Fibroblast of mammary gland (primary cell): ENCODE measurements at regions not wholly inside any gene's neighbourhood (a gene's known extent, or its start where the extent isn't known, plus 50 kb on each side); places are given as distances from the start of the nearest gene placed in this dataset.
"Not testable (repeated sequence)": the region's sequence is repeated elsewhere in the genome, so short reads cannot be mapped to it uniquely, and the experiment has no call there.

Experiments used
- DNase-seq: peaks from one replicate; pipeline ENCODE4 v3.0.0-alpha.2; 2010; ENCODE audit warnings: low read depth
- H3K4me3 ChIP-seq: 2 replicates; pipeline ENCODE4 v1.5.1; 2011; ENCODE audit warnings: low read depth, mild to moderate bottlenecking, low read length, moderate library complexity; ENCODE audit not compliant: control insufficient read depth
- TF ChIP-seq, protein P1 (sequence below): conservative IDR thresholded peaks from 2 replicates; pipeline ENCODE4 v1.5.1; 2011; ENCODE audit warnings: low read depth, low read length, inconsistent platforms; ENCODE audit not compliant: control insufficient read depth, insufficient read depth

DNA sequence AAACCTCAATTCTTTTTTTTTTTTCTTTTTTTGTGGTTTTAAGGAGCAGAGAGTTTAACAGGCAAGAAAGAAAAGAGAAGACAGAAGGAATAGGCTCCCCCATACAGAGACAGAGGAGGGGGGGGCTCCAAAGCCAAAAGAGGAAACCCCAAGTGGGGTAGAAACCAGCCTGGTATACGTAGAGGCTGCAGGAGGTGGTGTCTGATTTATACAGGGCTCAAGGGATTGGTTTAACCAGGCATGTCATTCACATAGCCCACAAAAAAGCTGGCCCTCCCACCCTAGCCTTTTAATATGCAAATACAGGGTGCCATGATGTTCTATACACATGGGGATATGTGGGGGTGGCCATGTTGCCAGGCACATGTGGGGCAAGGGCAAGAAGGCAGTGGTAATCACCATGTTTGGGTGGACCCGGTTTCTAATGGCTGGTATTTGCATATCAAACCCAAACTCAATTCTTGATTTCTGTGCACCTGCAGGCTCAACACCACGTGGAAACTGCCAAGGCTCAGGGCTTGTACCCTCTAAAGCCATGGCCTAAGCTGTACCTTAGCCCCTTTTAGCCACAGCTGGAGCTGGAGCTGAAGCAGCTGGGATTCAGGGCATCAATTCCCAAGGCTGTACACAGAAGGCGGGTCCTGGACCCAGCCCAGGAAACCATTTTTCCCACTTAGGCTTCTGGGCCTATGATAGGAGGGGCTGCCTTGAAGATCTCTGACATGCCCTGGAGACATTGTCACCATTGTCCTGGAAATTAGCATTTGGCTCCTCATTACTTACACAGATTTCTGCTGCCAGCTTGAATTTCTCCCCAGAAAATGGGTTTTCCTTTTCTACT lies 170.3 kb downstream of the MAIP1 start:
- no peak overlapping the region for H3K4me3 ChIP-seq
- TF ChIP-seq, protein P1, sequence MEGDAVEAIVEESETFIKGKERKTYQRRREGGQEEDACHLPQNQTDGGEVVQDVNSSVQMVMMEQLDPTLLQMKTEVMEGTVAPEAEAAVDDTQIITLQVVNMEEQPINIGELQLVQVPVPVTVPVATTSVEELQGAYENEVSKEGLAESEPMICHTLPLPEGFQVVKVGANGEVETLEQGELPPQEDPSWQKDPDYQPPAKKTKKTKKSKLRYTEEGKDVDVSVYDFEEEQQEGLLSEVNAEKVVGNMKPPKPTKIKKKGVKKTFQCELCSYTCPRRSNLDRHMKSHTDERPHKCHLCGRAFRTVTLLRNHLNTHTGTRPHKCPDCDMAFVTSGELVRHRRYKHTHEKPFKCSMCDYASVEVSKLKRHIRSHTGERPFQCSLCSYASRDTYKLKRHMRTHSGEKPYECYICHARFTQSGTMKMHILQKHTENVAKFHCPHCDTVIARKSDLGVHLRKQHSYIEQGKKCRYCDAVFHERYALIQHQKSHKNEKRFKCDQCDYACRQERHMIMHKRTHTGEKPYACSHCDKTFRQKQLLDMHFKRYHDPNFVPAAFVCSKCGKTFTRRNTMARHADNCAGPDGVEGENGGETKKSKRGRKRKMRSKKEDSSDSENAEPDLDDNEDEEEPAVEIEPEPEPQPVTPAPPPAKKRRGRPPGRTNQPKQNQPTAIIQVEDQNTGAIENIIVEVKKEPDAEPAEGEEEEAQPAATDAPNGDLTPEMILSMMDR, result no peak
- no peak for DNase-seq

DNA sequence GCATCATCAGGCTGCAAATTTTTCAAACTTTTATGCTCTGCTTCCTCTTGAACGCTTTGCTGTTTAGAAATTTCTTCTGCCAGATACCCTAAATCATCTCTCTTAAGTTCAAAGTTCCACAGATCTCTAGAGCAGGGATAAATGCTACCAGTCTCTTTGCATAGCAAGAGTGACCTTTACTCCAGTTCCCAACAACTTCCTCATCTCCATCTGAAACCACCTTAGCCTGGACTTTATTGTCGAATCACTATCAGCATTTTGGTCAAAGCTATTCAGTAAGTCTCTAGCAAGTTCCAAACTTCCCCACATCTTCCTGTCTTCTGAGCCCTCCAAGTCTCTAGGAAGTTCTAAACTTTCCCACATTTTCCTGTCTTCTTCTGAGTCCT lies 170.9 kb downstream of the MAIP1 start:
- H3K4me3 ChIP-seq, DNase-seq: not testable (repeated sequence)

DNA sequence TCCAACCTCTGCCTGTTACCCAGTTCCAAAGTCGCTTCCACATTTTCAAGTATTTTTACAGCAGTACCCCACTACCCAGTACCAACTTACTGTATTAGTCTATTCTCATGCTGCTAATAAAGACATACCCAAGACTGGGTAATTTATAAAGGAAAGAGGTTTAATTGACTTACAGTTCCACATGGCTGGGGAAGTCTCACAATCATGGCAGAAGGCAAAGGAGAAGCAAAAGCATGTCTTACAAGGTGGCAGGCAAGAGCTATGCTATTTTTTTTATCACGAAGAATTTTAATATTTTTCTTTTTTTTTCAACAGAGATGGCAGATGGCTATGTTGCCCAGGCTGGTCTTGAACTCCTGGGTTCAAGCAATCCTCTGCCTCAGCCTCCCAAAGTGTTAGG lies 171.3 kb downstream of the MAIP1 start:
- H3K4me3 ChIP-seq, DNase-seq: not testable (repeated sequence)

DNA sequence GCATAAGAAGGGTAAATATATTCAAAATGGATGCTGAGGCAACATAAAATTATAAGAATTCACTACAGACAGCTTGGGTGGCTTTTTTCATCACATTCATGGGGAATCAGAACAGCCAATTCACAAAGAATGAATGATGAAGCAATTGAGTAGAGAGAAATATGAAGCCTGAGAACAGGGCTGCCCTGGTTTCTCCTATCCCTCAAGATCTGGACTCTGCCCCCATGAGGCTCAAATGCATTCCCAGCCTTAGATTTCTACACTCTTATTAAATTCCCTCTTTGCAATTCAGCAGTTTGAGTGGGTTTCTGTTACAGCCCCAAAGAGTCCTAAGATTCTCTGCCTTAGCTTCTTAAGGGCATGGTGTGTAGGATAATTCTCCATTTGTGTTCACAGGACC lies 172.5 kb downstream of the MAIP1 start:
- no peak overlapping the region for H3K4me3 ChIP-seq
- TF ChIP-seq, protein P1, result peak; percentile 18
- DNase-seq, result peak; percentile 59

DNA sequence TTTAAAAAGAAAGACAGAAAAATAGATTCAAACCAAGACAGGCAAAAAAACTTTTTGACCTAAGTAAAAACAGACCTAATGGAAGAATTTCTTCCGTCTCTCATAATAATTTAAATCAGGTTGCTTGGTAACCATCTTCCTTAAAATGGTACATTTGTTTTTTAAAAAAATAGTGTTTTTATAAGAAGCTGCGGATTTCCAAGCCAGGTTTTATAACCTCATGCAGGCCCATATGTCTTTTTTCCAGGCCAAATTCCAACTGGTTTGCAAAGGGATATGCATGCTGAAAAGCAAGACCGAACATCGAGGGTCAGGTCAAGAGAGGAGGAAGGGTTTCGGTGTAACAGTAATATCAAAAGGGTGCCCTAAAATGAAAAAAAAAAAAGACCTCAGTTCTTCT lies 172.9 kb downstream of the MAIP1 start:
- DNase-seq, result no peak
- no peak overlapping the region for H3K4me3 ChIP-seq
- TF ChIP-seq, protein P1, result no peak

DNA sequence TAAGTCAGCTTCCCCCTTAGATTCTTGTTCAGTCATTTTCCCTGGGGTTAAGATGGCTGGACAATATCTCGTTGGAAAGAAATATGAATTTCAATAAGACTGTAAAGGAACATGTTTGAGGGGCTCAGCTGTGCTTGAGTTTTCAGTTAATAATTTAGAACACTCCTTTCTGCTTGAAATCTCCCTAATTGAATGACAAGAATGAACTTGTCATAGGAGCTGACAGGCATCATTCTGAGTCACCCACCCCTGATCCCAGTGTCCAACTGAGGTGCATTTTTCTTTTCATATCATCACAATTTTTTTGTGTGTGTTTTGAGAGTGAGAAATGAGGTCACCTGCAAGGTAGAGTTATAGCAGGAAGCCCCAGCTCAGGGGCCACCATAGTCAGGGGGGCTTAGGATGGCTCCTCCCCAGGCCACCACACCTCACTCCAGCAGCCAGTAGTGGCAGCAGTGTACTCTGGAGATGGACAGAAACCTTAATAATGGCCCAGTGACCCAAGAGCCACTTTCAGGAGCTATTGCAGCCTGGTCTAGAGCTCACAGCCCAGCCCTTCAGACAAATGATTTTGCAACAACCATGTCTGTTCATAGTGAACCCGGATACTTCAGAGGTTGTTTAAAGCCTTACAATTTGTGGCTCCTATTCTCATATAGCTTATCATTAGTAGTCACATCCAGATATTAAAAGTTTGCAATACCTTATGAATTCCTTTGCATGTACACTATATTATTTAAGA lies 174.5 kb downstream of the MAIP1 start:
- no peak for DNase-seq
- no peak overlapping the region for H3K4me3 ChIP-seq
- TF ChIP-seq, protein P1, result no peak

DNA sequence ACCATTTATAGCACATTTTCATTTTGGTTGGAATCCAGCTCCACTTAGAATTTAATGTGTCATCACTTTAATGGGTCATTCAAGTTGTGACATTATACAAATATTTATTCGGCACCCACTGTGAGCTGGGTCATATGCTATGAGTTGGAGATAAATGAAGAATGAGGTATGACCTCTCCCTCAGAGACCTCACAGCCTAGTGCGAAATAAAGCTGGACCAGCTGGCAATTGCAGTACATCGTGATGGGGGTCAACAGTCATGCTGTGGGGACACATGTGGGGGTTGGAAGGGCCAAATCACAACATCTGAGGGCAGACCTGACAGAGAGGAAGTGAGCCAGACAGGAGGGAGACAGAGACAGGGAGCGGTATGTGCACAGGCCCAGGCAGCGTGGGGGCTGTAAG lies 175.4 kb downstream of the MAIP1 start:
- TF ChIP-seq, protein P1, result no peak
- no peak overlapping the region for H3K4me3 ChIP-seq
- no peak for DNase-seq
